ENCODE measurements at regions not wholly inside any gene's neighbourhood (a gene's known extent, or its start where the extent isn't known, plus 50 kb on each side); places are given as distances from the start of the nearest gene placed in this dataset.

- H3K9me3 ChIP-seq (ENCODE audit: severe bottlenecking), result no peaks in the 10 kb centered on the region
- ATAC-seq (ENCODE audit: low read depth), result no peak
- H3K27ac ChIP-seq (ENCODE audit: poor library complexity, severe bottlenecking), result no peak overlapping the region
- no peak for DNase-seq (ENCODE audit: low spot score)
- no peak for TF ChIP-seq CTCF (IDR thresholded peaks at IDR 0.05; ENCODE audit: poor library complexity, severe bottlenecking)
- H3K4me1 ChIP-seq (ENCODE audit: insufficient read depth, poor library complexity, severe bottlenecking), result no peaks in the 10 kb centered on the region
- no peaks in the 10 kb centered on the region for H3K36me3 ChIP-seq (ENCODE audit: low read depth)
- H3K4me3 ChIP-seq (ENCODE audit: severe bottlenecking), result no peak overlapping the region
- H3K27me3 ChIP-seq (ENCODE audit: insufficient read depth, poor library complexity, severe bottlenecking), result no peaks in the 10 kb centered on the region
Measured at GRCh38 chr3:81888914-81889557, 127.6 kb upstream of the GBE1 start.

GRCh38 chr3:81887448-81887847 is 126.0 kb upstream of the GBE1 start:
- ATAC-seq (ENCODE audit: low read depth) (no peak), DNase-seq (ENCODE audit: low spot score) (no peak)
- Histone ChIP-seq H3K27ac (ENCODE audit: poor library complexity, severe bottlenecking) (no peak overlapping the region), H3K9me3 (ENCODE audit: severe bottlenecking) (no peaks in the 10 kb centered on the region), H3K36me3 (ENCODE audit: low read depth) (no peaks in the 10 kb centered on the region), H3K4me1 (ENCODE audit: insufficient read depth, poor library complexity, severe bottlenecking) (no peaks in the 10 kb centered on the region), H3K27me3 (ENCODE audit: insufficient read depth, poor library complexity, severe bottlenecking) (no peaks in the 10 kb centered on the region), H3K4me3 (ENCODE audit: severe bottlenecking) (no peak overlapping the region)
- no peak for TF ChIP-seq CTCF (IDR thresholded peaks at IDR 0.05; ENCODE audit: poor library complexity, severe bottlenecking)

- H3K36me3 ChIP-seq (ENCODE audit: low read depth), result no peaks in the 10 kb centered on the region
- H3K4me1 ChIP-seq (ENCODE audit: insufficient read depth, poor library complexity, severe bottlenecking), result no peaks in the 10 kb centered on the region
- H3K9me3 ChIP-seq (ENCODE audit: severe bottlenecking), result no peaks in the 10 kb centered on the region
- H3K27me3 ChIP-seq (ENCODE audit: insufficient read depth, poor library complexity, severe bottlenecking), result no peaks in the 10 kb centered on the region
- no peak overlapping the region for H3K27ac ChIP-seq (ENCODE audit: poor library complexity, severe bottlenecking)
- no peak for TF ChIP-seq CTCF (IDR thresholded peaks at IDR 0.05; ENCODE audit: poor library complexity, severe bottlenecking)
- DNase-seq (ENCODE audit: low spot score), result no peak
- H3K4me3 ChIP-seq (ENCODE audit: severe bottlenecking), result no peak overlapping the region
- ATAC-seq (ENCODE audit: low read depth), result no peak
Measured at GRCh38 chr3:81886081-81886480, 124.6 kb upstream of the GBE1 start.

- no peak for TF ChIP-seq CTCF (IDR thresholded peaks at IDR 0.05; ENCODE audit: poor library complexity, severe bottlenecking)
- Histone ChIP-seq H3K9me3 (ENCODE audit: severe bottlenecking) (no peaks in the 10 kb centered on the region), H3K4me1 (ENCODE audit: insufficient read depth, poor library complexity, severe bottlenecking) (no peaks in the 10 kb centered on the region), H3K27ac (ENCODE audit: poor library complexity, severe bottlenecking) (no peak overlapping the region), H3K4me3 (ENCODE audit: severe bottlenecking) (no peak overlapping the region), H3K36me3 (ENCODE audit: low read depth) (no peaks in the 10 kb centered on the region), H3K27me3 (ENCODE audit: insufficient read depth, poor library complexity, severe bottlenecking) (no peaks in the 10 kb centered on the region)
- no peak for DNase-seq (ENCODE audit: low spot score)
- no peak for ATAC-seq (ENCODE audit: low read depth)
Measured at GRCh38 chr3:81884791-81885190, 123.3 kb upstream of the GBE1 start.

- Histone ChIP-seq H3K4me3 (ENCODE audit: severe bottlenecking) (no peak overlapping the region), H3K27me3 (ENCODE audit: insufficient read depth, poor library complexity, severe bottlenecking) (no peaks in the 10 kb centered on the region), H3K9me3 (ENCODE audit: severe bottlenecking) (no peaks in the 10 kb centered on the region), H3K4me1 (ENCODE audit: insufficient read depth, poor library complexity, severe bottlenecking) (no peaks in the 10 kb centered on the region), H3K27ac (ENCODE audit: poor library complexity, severe bottlenecking) (no peak overlapping the region), H3K36me3 (ENCODE audit: low read depth) (no peaks in the 10 kb centered on the region)
- TF ChIP-seq CTCF (IDR thresholded peaks at IDR 0.05; ENCODE audit: poor library complexity, severe bottlenecking), result no peak
- no peak for ATAC-seq (ENCODE audit: low read depth)
- no peak for DNase-seq (ENCODE audit: low spot score)
Measured at GRCh38 chr3:81876826-81877225, 115.4 kb upstream of the GBE1 start.
